HCT116 (cell line): ENCODE measurements at regions not wholly inside any gene's neighbourhood (a gene's known extent, or its start where the extent isn't known, plus 50 kb on each side); places are given as distances from the start of the nearest gene placed in this dataset.

Source experiments
- ATAC-seq: fragments of 200-7000 bp; cut with Tn5 transposase; 2 replicates; pipeline ENCODE4 v1.9.1; 2020; ENCODE audit warnings: mild to moderate bottlenecking, moderate library complexity
- BruUV-seq: library from RNA; stranded (reverse); fragments of 400-500 nt; replicated peaks from 2 replicates; lab custom pipeline; 2021; lab: Mats Ljungman, UMichigan
- CTCF ChIA-PET: fragments of 300-600 bp; sonication (Branson Sonifier 250); formaldehyde crosslinking; loops from one replicate; lab custom pipeline; 2021; ENCODE audit warnings: antibody characterized with exemption; lab: Charles Lee
- POLR2A ChIA-PET: fragments of 300-600, 350-600 bp; sonication (Branson Sonifier 250); formaldehyde crosslinking; loops from one replicate; lab custom pipeline; 2021; ENCODE audit warnings: antibody characterized with exemption; lab: Charles Lee
- RAD21 ChIA-PET, 2 experiments: fragments of 300-600 bp; sonication (Branson Sonifier 250); formaldehyde crosslinking; loops; one replicate each; lab custom pipeline; 2023; ENCODE audit warnings: low total read pairs in 2 of 2; ENCODE audit not compliant: uncharacterized antibody in 2 of 2, unreplicated experiment in 2 of 2, low non-redundant PET in 1 of 2; lab: Charles Lee
- DNase-seq: peaks from one replicate; pipeline ENCODE4 v3.0.0-alpha.2; 2010; ENCODE audit warnings: low read depth, low spot score
- H2AFZ ChIP-seq: fragments of 200-600 bp; shearing (Covaris generic), sonication (generic); 2 replicates; pipeline ENCODE4 v1.6.1; 2017; ENCODE audit warnings: low read depth, mixed run types, mixed read lengths, antibody characterized with exemption, low read length; ENCODE audit not compliant: poor library complexity, severe bottlenecking
- H3K27ac ChIP-seq: 2 replicates; pipeline ENCODE4 v1.5.1; 2012; ENCODE audit warnings: low read depth, low read length
- H3K27me3 ChIP-seq: fragments of 200-600 bp; sonication (generic); 2 replicates; pipeline ENCODE4 v1.6.1; 2016; ENCODE audit warnings: mixed run types, low read length, mixed read lengths; ENCODE audit not compliant: insufficient read depth
- H3K36me3 ChIP-seq, 2 experiments: fragments of 200-500 bp in 1 of 2; fragments of 200-600 bp in 1 of 2; sonication (Bioruptor generic) in 1 of 2; sonication (generic) in 1 of 2; 2 replicates each; pipeline versions ENCODE4 v1.5.1 to v1.6.1; 2014 to 2016; ENCODE audit warnings: low read length in 2 of 2, inconsistent platforms in 1 of 2, mixed read lengths in 1 of 2, mixed run types in 1 of 2; ENCODE audit not compliant: insufficient read depth in 2 of 2, control insufficient read depth in 1 of 2
- H3K4me1 ChIP-seq, 2 experiments: fragments of 200-600 bp in 1 of 2; sonication (generic) in 1 of 2; 2 replicates each; pipeline versions ENCODE4 v1.5.1 to v1.6.1; 2012 to 2017; ENCODE audit warnings: low read length in 2 of 2, inconsistent platforms in 1 of 2, mild to moderate bottlenecking in 1 of 2, mixed read lengths in 1 of 2, mixed run types in 1 of 2, moderate library complexity in 1 of 2; ENCODE audit not compliant: insufficient read depth in 2 of 2, control insufficient read depth in 1 of 2
- H3K4me2 ChIP-seq: fragments of 200-600 bp; sonication (generic); 2 replicates; pipeline ENCODE4 v1.6.1; 2017; ENCODE audit warnings: mixed run types, low read length, mixed read lengths
- H3K4me3 ChIP-seq, 2 experiments: fragments of 200-600 bp in 1 of 2; sonication (generic) in 1 of 2; replicated peaks in 1 of 2; 2 replicates each; pipeline ENCODE4 v1.5.1; 2011 to 2016; ENCODE audit warnings: low read length in 2 of 2, control low read depth in 1 of 2, low read depth in 1 of 2, mild to moderate bottlenecking in 1 of 2, mixed read lengths in 1 of 2, mixed run types in 1 of 2
- H3K79me2 ChIP-seq: fragments of 200-600 bp; sonication (generic); 2 replicates; pipeline ENCODE4 v1.6.1; 2017; ENCODE audit warnings: mild to moderate bottlenecking, mixed run types, low read length, moderate library complexity, mixed read lengths; ENCODE audit not compliant: insufficient read depth
- H3K9ac ChIP-seq: fragments of 200-600 bp; sonication (generic); 2 replicates; pipeline ENCODE4 v1.6.1; 2016; ENCODE audit warnings: low read length, mixed read lengths
- H3K9me2 ChIP-seq: fragments of 200-600 bp; sonication (generic), shearing (Covaris generic); 2 replicates; pipeline ENCODE4 v1.6.1; 2017; ENCODE audit warnings: mixed run types, mild to moderate bottlenecking, moderate library complexity; ENCODE audit not compliant: insufficient read depth
- H3K9me3 ChIP-seq, 2 experiments: fragments of 200-500 bp in 1 of 2; fragments of 200-600 bp in 1 of 2; sonication (Bioruptor generic) in 1 of 2; sonication (generic) in 1 of 2; 2 replicates each; pipeline ENCODE4 v1.6.1; 2014 to 2017; ENCODE audit warnings: low read length in 2 of 2, mixed read lengths in 2 of 2, inconsistent platforms in 1 of 2, low read depth in 1 of 2, mild to moderate bottlenecking in 1 of 2, mixed run types in 1 of 2, moderate library complexity in 1 of 2; ENCODE audit not compliant: control insufficient read depth in 1 of 2, insufficient read depth in 1 of 2
- H4K20me1 ChIP-seq: fragments of 200-600 bp; sonication (generic), shearing (Covaris generic); 2 replicates; pipeline ENCODE4 v1.6.1; 2017; ENCODE audit warnings: mixed run types, mild to moderate bottlenecking, moderate library complexity; ENCODE audit not compliant: insufficient read depth
- CBX3 ChIP-seq: IDR thresholded peaks from 2 replicates; pipeline ENCODE4 v1.6.1; 2012; ENCODE audit warnings: low read depth
- CEBPB ChIP-seq: IDR thresholded peaks from 2 replicates; pipeline ENCODE4 v1.6.1; 2012; ENCODE audit warnings: low read depth
- ELF1 ChIP-seq: IDR thresholded peaks from 2 replicates; pipeline ENCODE4 v1.6.1; 2012; ENCODE audit warnings: low read depth, borderline replicate concordance
- EZH2phosphoT487 ChIP-seq: fragments of 200-600 bp; IDR thresholded peaks from 2 replicates; pipeline ENCODE4 v1.6.1; 2018; ENCODE audit warnings: antibody characterized with exemption, borderline replicate concordance
- FOSL1 ChIP-seq: IDR thresholded peaks from 2 replicates; pipeline ENCODE4 v1.6.1; 2012; ENCODE audit warnings: low read depth
- POLR2A ChIP-seq: IDR thresholded peaks from 2 replicates; pipeline ENCODE4 v1.7.0; 2011; ENCODE audit warnings: borderline replicate concordance; ENCODE audit not compliant: insufficient read depth, insufficient read length; ENCODE audit errors: extremely low read depth
- SIN3A ChIP-seq: IDR thresholded peaks from 2 replicates; pipeline ENCODE4 v1.6.1; 2012; ENCODE audit warnings: low read depth
- SP1 ChIP-seq: IDR thresholded peaks from 2 replicates; pipeline ENCODE4 v1.6.1; 2012; ENCODE audit warnings: low read depth
- SRF ChIP-seq: IDR thresholded peaks from 2 replicates; pipeline ENCODE4 v1.6.1; 2012; ENCODE audit warnings: low read depth
- YY1 ChIP-seq: IDR thresholded peaks from 2 replicates; pipeline ENCODE4 v1.6.1; 2011; ENCODE audit warnings: low read length, low read depth, moderate library complexity, mild to moderate bottlenecking; ENCODE audit not compliant: insufficient replicate concordance; ENCODE audit errors: extremely low read depth
- ZFX ChIP-seq: fragments of 450-650 bp; IDR thresholded peaks from 2 replicates; pipeline ENCODE4 v1.6.1; 2017
- intact Hi-C: fragments of 100-400 bp; cut with micrococcal nuclease; formaldehyde crosslinking; loops from 2 replicates; pipeline ENCODE4 v1.10.0; 2022
- TF ChIP-seq, protein P1 (sequence below), 3 experiments: fragments of 200-600 bp in 1 of 3; sonication (generic) in 1 of 3; IDR thresholded peaks in 2 of 3; conservative IDR thresholded peaks in 1 of 3; 2 replicates each; pipeline ENCODE4 v1.5.1; 2012 to 2017; ENCODE audit warnings: low read depth in 2 of 3, low read length in 2 of 3, antibody characterized with exemption in 1 of 3, borderline replicate concordance in 1 of 3, control low read depth in 1 of 3, mild to moderate bottlenecking in 1 of 3, mixed read lengths in 1 of 3, mixed run types in 1 of 3, moderate library complexity in 1 of 3; ENCODE audit not compliant: insufficient read depth in 1 of 3
- TF ChIP-seq, protein P2 (sequence below): IDR thresholded peaks from 2 replicates; pipeline ENCODE4 v1.6.1; 2012

DNA sequence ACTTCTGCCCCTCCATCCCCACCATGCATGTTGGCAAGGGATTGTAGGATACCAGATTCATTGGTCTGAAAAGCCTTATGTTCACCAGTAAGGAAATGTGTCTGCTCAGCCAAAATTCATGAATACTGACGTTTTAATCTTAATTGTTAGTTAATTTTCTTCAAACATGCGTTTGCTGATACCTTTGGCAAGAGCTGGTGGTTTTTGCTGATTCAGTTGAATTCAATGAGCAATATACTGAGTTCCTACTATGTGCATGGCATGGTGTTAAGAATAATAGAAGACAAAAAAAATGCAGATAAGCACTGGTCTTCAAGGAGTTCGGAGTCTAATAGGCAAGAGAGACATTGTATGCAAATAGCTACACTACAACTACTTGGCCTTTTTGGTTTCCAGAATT, 811.6 kb downstream of the BCL11A start:
- no peaks in the 10 kb centered on the region for H3K27me3 ChIP-seq
- no peaks in the 10 kb centered on the region; a peak in 1 of 4 replicates for H3K9me3 ChIP-seq
- no peaks in the 10 kb centered on the region for H3K79me2 ChIP-seq
- BruUV-seq = no TSS peak
- H3K4me3 ChIP-seq = no peak overlapping the region
- H4K20me1 ChIP-seq = no peaks in the 10 kb centered on the region; the same call in 1 of the 2 replicates
- no peak for DNase-seq
- no peak overlapping the region for H3K27ac ChIP-seq
- CTCF ChIA-PET = no interaction called here
- no peak overlapping the region for H3K4me2 ChIP-seq
- intact Hi-C loops = no loop called here
- no peaks in the 10 kb centered on the region for H3K4me1 ChIP-seq
- no peak for ATAC-seq
- no peaks in the 10 kb centered on the region for H3K36me3 ChIP-seq
- H2AFZ ChIP-seq = no peak overlapping the region
- H3K9ac ChIP-seq = no peak overlapping the region
- no peaks in the 10 kb centered on the region for H3K9me2 ChIP-seq
- POLR2A ChIA-PET = no interaction called here
- no peak for TF ChIP-seq YY1
- TF ChIP-seq CEBPB = no peak
- no peak for TF ChIP-seq SRF
- no peak for TF ChIP-seq FOSL1
- TF ChIP-seq, protein P1, sequence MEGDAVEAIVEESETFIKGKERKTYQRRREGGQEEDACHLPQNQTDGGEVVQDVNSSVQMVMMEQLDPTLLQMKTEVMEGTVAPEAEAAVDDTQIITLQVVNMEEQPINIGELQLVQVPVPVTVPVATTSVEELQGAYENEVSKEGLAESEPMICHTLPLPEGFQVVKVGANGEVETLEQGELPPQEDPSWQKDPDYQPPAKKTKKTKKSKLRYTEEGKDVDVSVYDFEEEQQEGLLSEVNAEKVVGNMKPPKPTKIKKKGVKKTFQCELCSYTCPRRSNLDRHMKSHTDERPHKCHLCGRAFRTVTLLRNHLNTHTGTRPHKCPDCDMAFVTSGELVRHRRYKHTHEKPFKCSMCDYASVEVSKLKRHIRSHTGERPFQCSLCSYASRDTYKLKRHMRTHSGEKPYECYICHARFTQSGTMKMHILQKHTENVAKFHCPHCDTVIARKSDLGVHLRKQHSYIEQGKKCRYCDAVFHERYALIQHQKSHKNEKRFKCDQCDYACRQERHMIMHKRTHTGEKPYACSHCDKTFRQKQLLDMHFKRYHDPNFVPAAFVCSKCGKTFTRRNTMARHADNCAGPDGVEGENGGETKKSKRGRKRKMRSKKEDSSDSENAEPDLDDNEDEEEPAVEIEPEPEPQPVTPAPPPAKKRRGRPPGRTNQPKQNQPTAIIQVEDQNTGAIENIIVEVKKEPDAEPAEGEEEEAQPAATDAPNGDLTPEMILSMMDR (IDR thresholded peaks at IDR 0.05 in 2 of 3, conservative IDR thresholded peaks at IDR 0.05 in 1 of 3; ENCODE audit: borderline replicate concordance in 1 of 3, insufficient read depth in 1 of 3, low read depth in 2 of 3, low read length in 2 of 3) = no peak
- TF ChIP-seq POLR2A = no peak
- TF ChIP-seq SP1 = no peak
- TF ChIP-seq ZFX = no peak
- RAD21 ChIA-PET = no interaction called here

DNA sequence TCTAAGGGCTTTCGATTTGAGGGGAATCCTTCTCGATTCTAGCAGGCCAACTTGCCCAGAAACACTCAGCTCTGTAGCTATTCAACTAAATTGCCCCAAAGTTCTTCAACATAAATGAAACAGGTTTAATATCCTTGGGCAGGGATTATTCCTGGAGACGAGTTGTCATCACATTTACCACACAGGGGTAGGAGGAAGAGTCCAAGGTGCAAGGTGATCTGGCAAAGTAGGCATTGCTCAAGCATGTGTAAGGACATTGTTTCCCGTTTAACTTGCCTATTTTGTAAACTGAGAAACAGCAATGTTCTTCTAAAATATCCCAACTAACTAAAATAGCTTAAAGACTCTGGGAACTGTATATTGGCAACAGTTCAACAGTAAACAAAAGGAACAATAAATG, 814.3 kb downstream of the BCL11A start:
- no peak overlapping the region for H3K4me3 ChIP-seq
- TF ChIP-seq SP1 (no peak), ZFX (no peak), POLR2A (no peak), CEBPB (no peak), FOSL1 (no peak), CBX3 (no peak), SRF (no peak), SIN3A (no peak), EZH2phosphoT487 (no peak), ELF1 (no peak)
- TF ChIP-seq, protein P1 (IDR thresholded peaks at IDR 0.05 in 2 of 3, conservative IDR thresholded peaks at IDR 0.05 in 1 of 3; ENCODE audit: borderline replicate concordance in 1 of 3, insufficient read depth in 1 of 3, low read depth in 2 of 3, low read length in 2 of 3) = no peak
- TF ChIP-seq, protein P2, sequence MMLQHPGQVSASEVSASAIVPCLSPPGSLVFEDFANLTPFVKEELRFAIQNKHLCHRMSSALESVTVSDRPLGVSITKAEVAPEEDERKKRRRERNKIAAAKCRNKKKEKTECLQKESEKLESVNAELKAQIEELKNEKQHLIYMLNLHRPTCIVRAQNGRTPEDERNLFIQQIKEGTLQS = no peak
- DNase-seq (no peak), ATAC-seq (no peak)
- H3K27ac ChIP-seq = no peak overlapping the region
- H3K27me3 ChIP-seq = no peaks in the 10 kb centered on the region
- ChIA-PET POLR2A (no interaction called here), CTCF (no interaction called here), RAD21 (no interaction called here)
- intact Hi-C loops = no loop called here
- H3K4me1 ChIP-seq = no peaks in the 10 kb centered on the region
- no peaks in the 10 kb centered on the region for H3K79me2 ChIP-seq
- H3K9me3 ChIP-seq = no peaks in the 10 kb centered on the region; a peak in 1 of 4 replicates
- H3K9me2 ChIP-seq = no peaks in the 10 kb centered on the region
- H4K20me1 ChIP-seq = no peaks in the 10 kb centered on the region; the same call in 1 of the 2 replicates
- BruUV-seq = no TSS peak
- no peak overlapping the region for H2AFZ ChIP-seq
- H3K36me3 ChIP-seq = no peaks in the 10 kb centered on the region
- no peak overlapping the region for H3K9ac ChIP-seq
- no peak overlapping the region for H3K4me2 ChIP-seq
